ENCODE measurements at regions not wholly inside any gene's neighbourhood (a gene's known extent, or its start where the extent isn't known, plus 50 kb on each side); places are given as distances from the start of the nearest gene placed in this dataset.
"Not testable (repeated sequence)": the region's sequence is repeated elsewhere in the genome, so short reads cannot be mapped to it uniquely, and the experiment has no call there.

GRCh38 chr12:127479256-127479655 lies 787.7 kb upstream of the TMEM132C start:
- DNase-seq, result no peak

DNA sequence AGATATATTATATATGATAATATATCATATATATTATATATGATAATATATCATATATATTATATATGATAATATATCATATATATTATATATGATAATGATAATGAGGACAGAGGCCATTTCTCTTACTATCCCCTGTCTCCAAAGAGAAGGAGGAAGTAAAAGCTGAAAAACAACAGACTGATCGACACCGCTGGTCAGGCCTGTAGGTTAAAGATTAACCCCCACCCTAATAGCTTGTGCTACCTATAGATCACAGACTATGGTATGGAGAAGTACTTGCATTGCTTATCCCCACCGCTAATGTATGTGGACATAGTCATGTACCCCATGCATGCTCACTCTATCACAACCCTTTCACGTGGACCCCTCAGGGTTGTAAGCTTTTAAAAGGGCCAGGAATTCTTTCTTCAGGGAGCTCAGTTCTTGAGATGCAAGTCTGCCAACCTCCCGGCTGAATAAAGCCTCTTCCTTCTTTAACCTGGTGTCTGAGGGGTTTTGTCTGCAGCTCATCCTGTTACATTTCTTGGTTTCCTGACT lies 786.1 kb upstream of the TMEM132C start:
- DNase-seq, result no peak

- no peak for DNase-seq
These were observed 784.0 kb upstream of the TMEM132C start for GRCh38 chr12:127482950-127483349.

DNA sequence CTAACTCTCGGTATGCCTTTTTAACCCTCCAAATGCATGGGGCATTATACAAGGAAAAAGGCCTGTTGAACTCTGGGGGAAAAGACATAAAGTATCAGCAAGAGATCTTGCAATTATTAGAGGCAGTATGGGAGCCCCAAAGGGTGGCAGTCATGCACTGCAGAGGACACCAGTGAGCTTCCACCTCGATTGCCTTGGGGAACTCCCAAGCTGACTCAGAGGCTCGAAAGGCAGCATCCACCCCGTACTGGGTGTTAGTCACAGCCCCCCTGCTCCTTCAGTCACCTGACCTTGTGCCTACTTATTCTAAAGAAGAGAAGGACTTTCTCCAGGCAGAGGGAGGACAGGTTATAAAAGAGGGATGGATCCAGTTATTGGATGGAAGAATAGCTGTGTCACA lies 781.4 kb upstream of the TMEM132C start:
- DNase-seq, result no peak

- DNase-seq, result no peak
These were observed 779.9 kb upstream of the TMEM132C start for GRCh38 chr12:127487031-127487430.

GRCh38 chr12:127489061-127489460 lies 777.9 kb upstream of the TMEM132C start:
- DNase-seq, result no peak

GRCh38 chr12:127494961-127495915 lies 771.7 kb upstream of the TMEM132C start:
- no peak for DNase-seq

DNA sequence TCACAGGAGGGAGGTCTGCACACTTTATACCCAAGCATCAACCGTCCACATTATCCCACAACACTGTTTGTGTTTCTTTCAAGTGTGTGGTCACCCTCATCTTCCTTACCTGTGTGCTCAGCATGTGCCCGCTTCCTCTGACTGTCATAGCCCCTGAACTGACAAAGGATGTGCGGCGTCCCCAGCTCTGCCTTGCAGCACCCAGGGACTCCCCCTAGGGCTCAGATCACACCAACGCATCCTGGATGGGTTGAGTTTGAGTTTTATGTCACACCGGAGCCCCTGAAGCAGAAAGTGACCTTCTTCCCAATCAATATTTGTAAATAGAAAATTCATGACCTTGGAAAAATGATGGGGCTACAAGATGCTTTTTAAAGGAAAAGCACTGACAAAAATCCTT lies 770.7 kb upstream of the TMEM132C start:
- DNase-seq, result no peak

- DNase-seq, result no peak
These were observed 766.4 kb upstream of the TMEM132C start for GRCh38 chr12:127500512-127501035.

- no peak for DNase-seq
These were observed 765.1 kb upstream of the TMEM132C start for GRCh38 chr12:127501916-127502315.

- no peak for DNase-seq
These were observed 763.7 kb upstream of the TMEM132C start for GRCh38 chr12:127503246-127503645.

- not testable (repeated sequence) for DNase-seq
These were observed 763.0 kb upstream of the TMEM132C start for GRCh38 chr12:127503996-127504395.

GRCh38 chr12:127504874-127505273 lies 762.1 kb upstream of the TMEM132C start:
- no peak for DNase-seq

DNA sequence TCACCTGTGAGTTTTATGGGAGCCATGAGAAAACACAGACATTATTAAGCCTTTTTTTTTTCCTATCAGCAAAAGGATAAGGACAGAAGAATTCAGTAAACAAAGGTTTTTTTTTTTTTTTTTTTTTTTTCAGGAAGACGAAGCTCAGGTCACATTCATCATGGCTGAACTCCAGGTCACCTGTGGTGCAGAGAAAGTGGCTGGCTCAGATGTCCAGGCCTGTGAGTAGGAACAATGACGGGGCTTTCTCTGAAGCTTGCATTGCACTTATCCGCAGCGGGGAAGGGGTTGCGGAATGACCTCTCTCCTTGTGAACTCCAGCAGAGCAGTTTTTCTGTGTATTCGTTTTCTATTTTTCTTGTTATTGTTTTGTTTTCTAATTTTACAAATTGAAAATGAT lies 759.6 kb upstream of the TMEM132C start:
- no peak for DNase-seq

GRCh38 chr12:127509066-127509778 lies 757.7 kb upstream of the TMEM132C start:
- DNase-seq, result no peak

GRCh38 chr12:127515941-127516340 lies 751.0 kb upstream of the TMEM132C start:
- no peak for DNase-seq

- no peak for DNase-seq
These were observed 750.5 kb upstream of the TMEM132C start for GRCh38 chr12:127516467-127516866.

DNA sequence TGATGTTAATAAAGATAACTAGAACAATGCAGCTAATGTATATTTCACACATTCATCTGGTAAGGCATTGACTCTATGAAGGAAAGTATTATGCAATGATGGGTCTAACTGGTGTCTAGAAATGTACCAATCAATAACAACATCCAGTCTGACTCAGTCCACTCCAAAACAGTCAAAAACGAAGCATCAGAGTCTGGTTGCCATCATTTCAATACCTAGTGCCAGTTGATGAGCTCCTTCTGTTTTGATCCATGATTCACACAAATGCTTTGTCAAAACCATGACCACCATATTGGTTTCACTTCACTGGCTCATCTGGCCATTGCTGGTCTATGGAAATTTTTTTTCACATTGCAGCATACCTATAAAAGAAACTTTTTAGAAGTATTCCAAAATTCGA lies 747.2 kb upstream of the TMEM132C start:
- no peak for DNase-seq

DNA sequence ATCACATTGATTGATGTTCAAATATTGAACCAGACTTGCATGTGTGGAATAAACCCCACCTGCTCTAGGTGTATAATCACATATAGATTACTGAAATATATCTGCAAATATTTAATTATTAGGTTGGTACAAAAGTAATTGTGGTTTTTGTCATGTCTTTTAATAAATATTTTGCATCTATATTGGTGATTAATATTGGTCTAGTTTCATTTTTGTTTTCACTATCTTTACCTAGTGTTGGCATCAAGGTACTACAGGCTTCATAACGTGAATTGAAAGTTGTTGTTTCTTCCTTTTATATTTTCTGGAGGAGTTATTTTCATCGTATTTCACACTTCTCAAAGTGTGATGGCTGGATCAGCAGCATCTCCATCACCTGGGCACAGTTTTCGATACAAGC lies 740.0 kb upstream of the TMEM132C start:
- no peak for DNase-seq

- DNase-seq, result no peak
These were observed 738.4 kb upstream of the TMEM132C start for GRCh38 chr12:127528551-127528950.

DNA sequence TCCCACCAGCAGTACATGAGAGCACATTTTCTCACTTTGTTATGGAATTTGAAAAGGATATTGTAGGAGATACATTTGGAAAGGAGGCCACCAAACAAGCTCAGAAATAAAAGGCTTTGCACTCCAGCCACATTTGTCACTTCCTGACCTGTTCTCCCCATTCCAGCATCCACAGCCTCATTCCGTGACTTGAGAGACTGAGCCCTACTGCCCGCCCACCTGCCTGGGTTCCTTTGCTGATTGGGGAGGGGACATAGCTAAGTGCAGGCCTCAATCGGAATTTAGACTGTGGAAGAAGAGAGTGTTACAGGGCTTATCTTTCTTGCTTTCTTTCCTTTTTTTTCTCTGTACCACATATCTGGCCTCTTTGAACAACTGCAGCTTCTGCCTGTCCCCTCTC lies 735.4 kb upstream of the TMEM132C start:
- DNase-seq, result no peak

- DNase-seq, result no peak
These were observed 733.6 kb upstream of the TMEM132C start for GRCh38 chr12:127533353-127533752.

DNA sequence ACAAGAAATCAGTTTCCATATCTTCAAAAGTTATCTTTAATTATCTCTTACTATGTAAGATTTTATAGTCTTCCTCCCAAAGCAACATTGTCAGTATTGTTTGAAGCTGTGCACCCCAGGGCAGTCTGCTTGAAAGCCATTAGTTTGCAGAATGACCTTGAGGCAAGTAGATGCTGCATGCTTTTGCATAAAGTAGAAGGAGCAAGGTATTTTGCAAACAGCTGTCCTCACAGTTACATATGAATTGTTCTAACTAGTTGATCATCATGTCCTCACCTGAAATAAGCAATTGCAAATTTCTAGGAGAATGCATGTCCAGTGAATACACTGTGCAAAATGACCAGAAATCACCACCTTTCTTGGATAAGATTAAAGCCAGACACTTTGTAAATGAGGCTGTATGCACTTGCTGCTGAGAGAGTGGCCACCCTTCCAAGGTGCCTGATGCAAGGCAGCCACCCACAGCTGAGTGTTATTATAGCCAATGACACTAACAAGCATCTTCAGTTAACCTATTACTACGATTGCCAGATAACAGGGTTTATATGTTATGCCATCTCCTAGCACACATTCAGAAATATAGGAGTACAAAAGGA lies 730.0 kb upstream of the TMEM132C start:
- no peak for DNase-seq
